GM21825 (cell line): ENCODE measurements at regions not wholly inside any gene's neighbourhood (a gene's known extent, or its start where the extent isn't known, plus 50 kb on each side); places are given as distances from the start of the nearest gene placed in this dataset.

Experiments
- ATAC-seq: cut with Tn5 transposase; IDR thresholded peaks from one replicate; pipeline ENCODE4 v1.9.1; 2021; ENCODE audit warnings: mild to moderate bottlenecking, moderate library complexity; ENCODE audit not compliant: unreplicated experiment

GRCh38 chr11:128053981-128054931 lies 533.1 kb downstream of the ETS1 start:
- ATAC-seq, result peak; percentile 52

GRCh38 chr11:128052912-128053641 lies 534.3 kb downstream of the ETS1 start:
- peak; percentile 45 for ATAC-seq

- no peak for ATAC-seq
These were observed 539.2 kb downstream of the ETS1 start for GRCh38 chr11:128048121-128048520.

- ATAC-seq, result no peak
These were observed 540.3 kb downstream of the ETS1 start for GRCh38 chr11:128047026-128047425.

GRCh38 chr11:128046213-128046612 lies 541.1 kb downstream of the ETS1 start:
- ATAC-seq, result no peak

- ATAC-seq, result no peak
These were observed 542.1 kb downstream of the ETS1 start for GRCh38 chr11:128045094-128045725.

- ATAC-seq, result no peak
These were observed 545.0 kb downstream of the ETS1 start for GRCh38 chr11:128042290-128042751.

GRCh38 chr11:128040603-128041002 lies 546.8 kb downstream of the ETS1 start:
- no peak for ATAC-seq

GRCh38 chr11:128039140-128040021 lies 548.0 kb downstream of the ETS1 start:
- peak; percentile 88 for ATAC-seq

- ATAC-seq, result no peak
These were observed 550.7 kb downstream of the ETS1 start for GRCh38 chr11:128036556-128037093.

- no peak for ATAC-seq
These were observed 551.4 kb downstream of the ETS1 start for GRCh38 chr11:128036006-128036405.

- peak; percentile 85 for ATAC-seq
These were observed 555.7 kb downstream of the ETS1 start for GRCh38 chr11:128031538-128032134.

GRCh38 chr11:128029219-128029722 lies 558.1 kb downstream of the ETS1 start:
- ATAC-seq, result no peak

- ATAC-seq, result no peak
These were observed 560.8 kb downstream of the ETS1 start for GRCh38 chr11:128026596-128026995.

- no peak for ATAC-seq
These were observed 564.6 kb downstream of the ETS1 start for GRCh38 chr11:128022761-128023160.

- ATAC-seq, result no peak
These were observed 565.4 kb downstream of the ETS1 start for GRCh38 chr11:128022007-128022368.

GRCh38 chr11:128021349-128022006 lies 565.9 kb downstream of the ETS1 start:
- ATAC-seq, result no peak

- no peak for ATAC-seq
These were observed 568.7 kb downstream of the ETS1 start for GRCh38 chr11:128018692-128019091.

- no peak for ATAC-seq
These were observed 581.8 kb downstream of the ETS1 start for GRCh38 chr11:128005562-128005961.
